T-helper 1 cell treated with Interleukin-12 subunit alpha and Interleukin-12 subunit beta and Interleukin-4 antibody, amounts not matched to agents 30 μg/mL and 1 μg/mL, for 36 hours (primary cell): ENCODE measurements at regions not wholly inside any gene's neighbourhood (a gene's known extent, or its start where the extent isn't known, plus 50 kb on each side); places are given as distances from the start of the nearest gene placed in this dataset.

ENCODE experiments used
- H3K27ac Mint-ChIP-seq: one replicate; pipeline ENCODE4 v1.8.0; 2021; ENCODE audit warnings: mild to moderate bottlenecking, mixed read lengths
- H3K27me3 Mint-ChIP-seq: one replicate; pipeline ENCODE4 v1.8.0; 2021; ENCODE audit warnings: low read depth, mixed read lengths
- H3K36me3 Mint-ChIP-seq: one replicate; pipeline ENCODE4 v1.8.0; 2021; ENCODE audit warnings: low read depth, mixed read lengths
- H3K4me1 Mint-ChIP-seq: one replicate; pipeline ENCODE4 v1.8.0; 2021; ENCODE audit warnings: low read depth, mixed read lengths
- H3K4me3 Mint-ChIP-seq: one replicate; pipeline ENCODE4 v1.8.0; 2021; ENCODE audit warnings: mild to moderate bottlenecking, moderate library complexity, mixed read lengths
- H3K9me3 Mint-ChIP-seq: one replicate; pipeline ENCODE4 v1.8.0; 2021; ENCODE audit warnings: mixed read lengths

DNA sequence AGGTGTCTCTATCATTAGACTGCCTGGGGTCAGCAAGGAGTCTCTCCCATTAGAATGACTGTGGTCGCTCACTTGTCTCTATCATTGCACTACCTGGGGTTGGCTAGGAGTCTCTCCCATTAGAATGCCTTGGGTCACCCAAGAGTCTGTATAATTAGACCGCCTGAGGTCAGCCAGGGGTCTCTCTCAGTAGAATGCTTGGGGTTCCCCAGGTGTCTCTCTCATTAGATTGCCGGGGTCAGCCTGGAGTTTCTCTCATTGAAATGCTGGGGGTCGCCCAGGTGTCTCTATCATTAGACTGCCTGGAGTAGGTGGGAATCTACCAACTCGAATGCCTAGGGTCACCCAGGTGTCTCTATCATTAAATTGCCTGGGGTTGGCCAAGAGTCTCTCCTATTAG lies 2231.6 kb downstream of the TP53TG3F start:
- Mint-ChIP-seq H3K36me3 (no peaks in the 10 kb centered on the region), H3K4me1 (no peaks in the 10 kb centered on the region), H3K9me3 (peaks cover 95% of the 10 kb centered on the region), H3K27me3 (no peaks in the 10 kb centered on the region), H3K4me3 (no peak overlapping the region), H3K27ac (no peak overlapping the region)

DNA sequence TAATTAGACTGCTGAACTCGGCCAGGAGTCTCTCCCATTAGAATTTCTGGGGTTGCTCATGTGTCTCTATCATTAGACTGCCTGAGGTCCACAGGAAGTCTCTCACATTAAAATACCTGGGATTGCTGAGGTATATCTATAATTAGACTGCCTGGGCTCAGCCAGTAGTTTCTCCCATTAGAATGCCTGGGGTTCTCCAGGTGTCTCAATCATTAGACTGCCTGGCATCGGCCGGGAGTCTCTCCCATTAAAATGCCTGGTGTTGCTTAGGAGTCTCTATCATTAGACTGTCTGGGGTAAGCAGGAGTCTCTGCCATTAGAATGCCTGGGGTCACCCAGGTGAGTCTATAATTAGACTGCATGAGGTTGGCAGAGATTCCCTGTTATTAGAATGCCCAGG lies 2233.4 kb downstream of the TP53TG3F start:
- no peak overlapping the region for H3K4me3 Mint-ChIP-seq
- H3K9me3 Mint-ChIP-seq = peaks cover 83% of the 10 kb centered on the region
- H3K27ac Mint-ChIP-seq = no peak overlapping the region
- no peaks in the 10 kb centered on the region for H3K4me1 Mint-ChIP-seq
- no peaks in the 10 kb centered on the region for H3K27me3 Mint-ChIP-seq
- no peaks in the 10 kb centered on the region for H3K36me3 Mint-ChIP-seq

DNA sequence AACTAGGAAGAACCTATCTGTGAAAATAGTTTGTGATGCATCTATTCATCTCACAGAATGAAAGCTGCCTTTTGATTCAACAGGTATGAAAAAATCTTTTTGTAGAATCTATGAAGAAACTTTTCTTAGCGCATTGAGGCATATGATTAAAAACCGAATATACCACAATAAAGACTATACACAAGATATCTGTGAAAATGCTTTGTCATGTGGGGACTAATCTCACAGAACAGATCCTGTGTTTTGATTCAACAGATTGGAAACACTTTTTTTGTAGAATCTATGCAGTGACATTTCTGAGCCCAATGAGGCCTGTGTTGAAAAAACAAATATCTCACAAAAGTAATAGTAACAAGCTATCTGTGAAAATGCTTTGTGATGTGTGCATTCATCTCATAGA lies 2247.5 kb downstream of the TP53TG3F start:
- Mint-ChIP-seq H3K27me3 (no peaks in the 10 kb centered on the region), H3K36me3 (no peaks in the 10 kb centered on the region), H3K9me3 (peaks cover 27% of the 10 kb centered on the region), H3K27ac (no peak overlapping the region), H3K4me1 (no peaks in the 10 kb centered on the region), H3K4me3 (no peak overlapping the region)

DNA sequence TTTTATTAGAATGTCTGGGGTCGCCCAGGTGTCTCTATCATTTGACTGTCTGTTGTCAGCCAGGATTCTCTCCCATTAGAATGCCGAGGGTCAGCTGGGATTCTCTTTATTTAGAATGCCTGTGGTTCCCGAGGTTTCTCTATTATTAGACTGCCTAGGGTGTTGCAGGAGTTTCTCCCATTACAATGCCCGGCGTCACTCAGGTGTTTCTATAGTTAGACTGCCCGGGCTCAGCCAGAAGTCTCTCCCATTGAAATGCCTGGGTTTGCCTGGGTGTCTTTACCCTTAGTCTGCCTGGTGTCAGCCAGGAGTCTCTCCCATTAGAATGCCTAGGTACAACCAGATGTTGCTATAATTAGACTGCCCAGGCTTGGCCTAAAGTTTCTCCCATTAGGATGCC lies 2252.0 kb downstream of the TP53TG3F start:
- H3K4me3 Mint-ChIP-seq = no peak overlapping the region
- H3K4me1 Mint-ChIP-seq = no peaks in the 10 kb centered on the region
- H3K27me3 Mint-ChIP-seq = no peaks in the 10 kb centered on the region
- no peaks in the 10 kb centered on the region for H3K36me3 Mint-ChIP-seq
- H3K27ac Mint-ChIP-seq = no peak overlapping the region
- H3K9me3 Mint-ChIP-seq = peaks cover 47% of the 10 kb centered on the region

DNA sequence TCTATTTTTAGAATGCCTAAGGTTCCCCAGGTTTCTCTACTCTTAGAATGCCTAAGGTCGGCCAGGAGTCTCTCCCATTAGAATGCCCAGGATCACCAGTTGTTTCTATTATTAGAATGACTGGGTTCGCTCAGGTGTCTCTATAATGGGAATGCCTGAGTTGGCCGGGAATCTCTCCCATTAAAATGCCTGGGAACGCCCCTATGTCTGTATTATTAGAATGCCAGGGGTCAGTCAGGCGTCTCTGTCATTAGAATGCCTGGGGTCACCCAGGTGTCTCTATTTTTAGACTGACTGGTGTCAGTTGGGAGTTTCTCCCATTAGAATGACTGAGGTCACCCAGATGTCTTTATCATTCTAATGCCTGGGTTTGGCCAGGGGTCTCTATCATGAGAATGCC lies 2252.5 kb downstream of the TP53TG3F start:
- H3K27ac Mint-ChIP-seq = no peak overlapping the region
- no peaks in the 10 kb centered on the region for H3K27me3 Mint-ChIP-seq
- H3K36me3 Mint-ChIP-seq = no peaks in the 10 kb centered on the region
- H3K4me3 Mint-ChIP-seq = no peak overlapping the region
- H3K9me3 Mint-ChIP-seq = peaks cover 53% of the 10 kb centered on the region
- no peaks in the 10 kb centered on the region for H3K4me1 Mint-ChIP-seq

DNA sequence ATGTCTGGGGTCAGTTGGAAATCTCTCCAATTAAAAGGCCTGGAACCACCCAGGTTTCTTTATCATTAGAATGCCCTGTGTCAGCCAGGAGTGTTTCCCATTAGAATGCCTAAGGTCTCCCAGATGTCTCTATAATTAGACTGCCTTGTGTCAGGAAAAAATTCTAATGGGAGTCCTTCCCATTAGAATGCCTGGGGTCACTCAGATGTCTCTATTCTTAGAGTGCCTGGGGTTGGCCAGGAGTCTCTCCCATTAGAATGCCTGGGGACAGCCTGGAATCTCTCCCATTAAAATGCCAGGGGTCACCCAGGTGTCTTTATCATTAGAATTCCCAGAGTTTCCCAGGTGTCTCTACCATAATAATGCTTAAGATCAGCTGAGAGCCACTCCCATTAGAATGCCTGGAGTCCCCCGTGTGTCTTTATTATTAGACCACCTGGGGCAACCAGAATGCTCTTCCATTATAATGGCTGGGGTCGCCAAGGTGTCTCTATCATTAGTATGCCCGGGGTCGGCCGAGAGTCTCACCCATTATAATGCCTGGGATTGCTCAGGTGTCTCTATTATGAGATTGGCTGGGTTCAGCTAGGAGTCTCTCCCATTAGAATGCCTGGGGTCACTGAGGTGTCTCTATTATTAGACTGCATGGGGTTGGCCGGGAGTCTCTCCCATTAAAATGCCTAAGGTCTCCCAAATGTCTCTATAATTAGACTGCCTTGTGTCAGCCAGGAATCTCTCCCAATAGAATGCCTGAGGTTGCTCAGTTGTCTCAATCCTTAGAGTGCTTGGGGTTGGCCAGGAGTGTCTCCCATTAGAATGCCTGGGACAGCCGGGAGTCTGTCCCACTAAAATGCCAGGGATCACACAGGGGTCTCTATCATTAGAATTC lies 2254.6 kb downstream of the TP53TG3F start:
- Mint-ChIP-seq H3K4me3 (no peak overlapping the region), H3K36me3 (no peaks in the 10 kb centered on the region), H3K4me1 (no peaks in the 10 kb centered on the region), H3K27me3 (no peaks in the 10 kb centered on the region), H3K27ac (no peak overlapping the region), H3K9me3 (peaks cover 57% of the 10 kb centered on the region)

DNA sequence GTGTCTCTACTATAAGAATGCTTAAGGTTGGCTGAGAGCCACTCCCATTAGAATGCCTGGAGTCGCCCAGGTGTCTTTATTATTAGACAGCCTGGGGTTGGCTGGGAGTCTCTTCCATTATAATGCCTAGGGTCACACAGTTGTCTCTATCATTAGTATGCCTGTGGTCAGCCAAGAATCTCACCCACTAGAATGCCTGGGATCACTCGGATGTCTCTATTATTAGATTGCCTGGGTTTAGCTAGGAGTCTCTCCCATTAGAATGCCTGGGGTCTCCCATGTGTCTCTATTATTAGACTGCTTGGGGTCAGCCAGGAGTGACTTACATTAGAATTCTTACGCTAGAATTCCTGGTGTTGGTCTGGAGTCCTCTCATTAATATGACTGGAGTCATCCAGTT lies 2255.3 kb downstream of the TP53TG3F start:
- H3K27me3 Mint-ChIP-seq = no peaks in the 10 kb centered on the region
- peaks cover 63% of the 10 kb centered on the region for H3K9me3 Mint-ChIP-seq
- no peak overlapping the region for H3K27ac Mint-ChIP-seq
- no peaks in the 10 kb centered on the region for H3K4me1 Mint-ChIP-seq
- H3K36me3 Mint-ChIP-seq = no peaks in the 10 kb centered on the region
- no peak overlapping the region for H3K4me3 Mint-ChIP-seq

DNA sequence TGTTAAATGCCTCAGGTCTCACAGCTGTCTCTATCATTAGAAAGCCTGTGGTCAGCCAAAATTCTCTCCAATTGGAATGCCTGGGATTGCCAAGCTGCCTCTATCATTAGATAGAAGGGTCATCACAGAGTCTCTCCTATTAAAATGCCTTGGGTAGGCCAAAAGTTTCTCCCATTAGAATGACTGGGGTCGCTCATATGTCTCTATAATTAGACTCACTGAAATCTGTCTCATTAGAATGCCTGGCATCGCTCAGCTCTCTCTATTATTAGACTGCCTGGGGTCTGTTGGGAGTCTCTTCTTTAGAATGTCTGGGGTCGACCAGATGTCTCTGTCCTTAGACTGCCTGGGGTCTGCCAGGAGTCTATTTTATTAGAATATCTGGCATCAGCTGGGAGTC lies 2265.1 kb downstream of the TP53TG3F start:
- Mint-ChIP-seq H3K4me1 (no peaks in the 10 kb centered on the region), H3K27ac (no peak overlapping the region), H3K9me3 (peaks cover 88% of the 10 kb centered on the region), H3K4me3 (no peak overlapping the region), H3K27me3 (no peaks in the 10 kb centered on the region), H3K36me3 (no peaks in the 10 kb centered on the region)

DNA sequence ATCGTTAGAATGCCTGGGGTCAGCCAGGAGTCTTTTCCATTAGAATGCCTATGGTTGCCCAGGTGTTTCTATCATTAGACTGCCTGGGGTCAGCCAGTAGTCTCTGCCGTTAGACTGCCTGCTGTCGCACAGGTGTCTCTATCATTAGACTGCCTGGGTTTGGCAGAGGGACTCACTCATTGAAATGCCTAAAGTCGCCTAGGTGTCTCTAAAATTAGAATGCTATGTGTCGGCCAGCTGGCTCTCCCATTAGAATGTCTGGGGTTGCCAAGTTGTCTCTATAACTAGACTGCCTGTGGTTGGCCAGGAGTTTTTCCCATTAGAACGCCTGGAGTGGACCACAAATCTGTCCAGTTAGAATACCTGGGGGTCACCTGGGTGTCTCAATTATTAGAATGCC lies 2266.5 kb downstream of the TP53TG3F start:
- Mint-ChIP-seq H3K4me3 (no peak overlapping the region), H3K9me3 (peaks cover 92% of the 10 kb centered on the region), H3K36me3 (no peaks in the 10 kb centered on the region), H3K27ac (no peak overlapping the region), H3K27me3 (no peaks in the 10 kb centered on the region), H3K4me1 (no peaks in the 10 kb centered on the region)

DNA sequence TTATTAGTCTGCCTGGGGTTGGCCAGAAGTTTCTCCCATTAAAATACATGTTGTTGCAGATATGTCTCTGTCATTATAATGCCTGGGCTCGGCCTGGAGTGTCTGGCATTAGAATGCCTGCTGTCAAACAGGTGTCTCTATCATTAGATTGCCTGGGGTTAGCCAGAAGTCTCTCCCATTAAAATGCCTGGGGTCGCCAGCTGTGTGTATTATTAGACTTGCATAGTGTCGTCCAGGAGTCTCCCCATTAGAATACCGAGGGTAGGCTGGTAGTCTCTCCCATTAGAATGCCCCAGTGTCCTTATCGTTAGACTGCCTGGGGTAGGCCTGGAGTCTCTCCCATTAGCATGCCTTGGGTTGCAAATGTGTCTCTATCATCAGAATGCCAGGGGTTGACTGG lies 2270.8 kb downstream of the TP53TG3F start:
- Mint-ChIP-seq H3K36me3 (no peaks in the 10 kb centered on the region), H3K4me3 (no peak overlapping the region), H3K27me3 (no peaks in the 10 kb centered on the region), H3K27ac (no peak overlapping the region), H3K4me1 (no peaks in the 10 kb centered on the region), H3K9me3 (peaks cover 87% of the 10 kb centered on the region)

DNA sequence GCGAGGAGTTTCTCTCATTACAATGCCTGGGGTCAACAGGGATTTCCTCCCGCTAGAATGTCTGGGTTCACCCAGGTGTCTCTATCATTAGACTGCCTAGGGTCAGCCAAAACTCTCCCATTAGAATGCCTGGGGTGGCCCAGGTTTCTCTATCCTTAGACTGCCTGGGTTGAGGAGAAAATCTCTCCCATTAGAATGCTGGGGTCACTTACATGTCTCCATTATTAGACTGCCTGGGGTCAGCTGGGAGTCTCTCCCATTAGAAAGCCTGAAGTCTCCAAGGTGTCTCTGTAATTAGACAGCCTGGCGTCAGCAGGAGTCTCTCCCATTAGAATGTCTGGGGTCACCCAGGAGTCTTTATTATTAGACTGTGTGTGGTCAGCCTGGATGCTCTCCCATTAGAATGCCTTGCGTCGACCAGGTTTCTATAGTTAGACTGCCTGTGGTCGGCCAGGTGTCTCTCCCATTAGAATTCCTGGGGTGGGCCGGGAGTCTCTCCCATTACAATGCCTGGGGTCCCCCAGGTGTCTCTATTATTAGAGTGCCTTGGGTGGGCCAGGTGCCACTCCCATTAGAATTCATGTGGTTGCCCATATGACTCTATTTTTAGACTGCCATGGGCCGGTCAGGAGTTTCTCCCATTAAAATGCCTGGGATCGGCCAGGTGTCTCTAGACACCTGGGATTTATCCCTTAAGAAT lies 2272.1 kb downstream of the TP53TG3F start:
- peaks cover 1% of the 10 kb centered on the region for H3K36me3 Mint-ChIP-seq
- no peaks in the 10 kb centered on the region for H3K27me3 Mint-ChIP-seq
- no peak overlapping the region for H3K27ac Mint-ChIP-seq
- H3K9me3 Mint-ChIP-seq = peaks cover 80% of the 10 kb centered on the region
- no peak overlapping the region for H3K4me3 Mint-ChIP-seq
- H3K4me1 Mint-ChIP-seq = no peaks in the 10 kb centered on the region

DNA sequence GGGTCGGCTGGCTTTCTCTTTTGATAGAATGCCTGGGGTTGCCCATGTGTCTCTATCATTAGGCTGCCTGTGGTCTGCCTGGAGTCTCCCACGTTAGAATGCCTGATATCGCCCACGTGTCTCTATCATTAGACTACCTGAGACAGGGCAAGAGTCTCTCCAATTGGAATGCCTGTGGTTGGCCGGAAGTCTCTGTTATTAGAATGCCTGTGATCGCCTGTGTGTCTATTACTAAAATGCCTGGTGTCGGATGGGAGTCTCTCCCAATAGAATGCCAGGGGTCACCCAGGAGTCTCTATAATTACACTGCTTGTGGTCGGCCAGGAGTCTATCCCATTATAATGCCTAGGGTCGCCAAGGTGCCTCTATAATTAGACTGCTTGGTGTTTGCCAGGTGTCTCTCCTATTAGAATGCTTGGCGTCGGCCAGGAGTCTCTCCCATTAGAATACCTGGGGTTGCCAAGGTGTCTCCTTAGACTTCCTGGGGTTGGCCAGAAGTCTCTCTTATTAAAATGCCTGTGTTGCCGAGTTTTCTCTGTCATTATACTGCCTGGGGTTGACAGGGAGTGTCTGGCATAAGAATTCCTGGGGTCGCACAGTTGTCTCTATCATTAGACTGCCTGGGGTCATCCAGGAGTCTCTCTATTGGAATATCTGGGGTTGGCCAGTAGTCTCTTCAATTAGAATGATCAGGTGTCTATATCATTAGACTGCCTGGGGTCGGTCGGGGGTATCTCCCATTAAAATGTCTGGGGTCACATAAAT lies 2272.8 kb downstream of the TP53TG3F start:
- peaks cover 1% of the 10 kb centered on the region for H3K36me3 Mint-ChIP-seq
- no peak overlapping the region for H3K27ac Mint-ChIP-seq
- no peaks in the 10 kb centered on the region for H3K27me3 Mint-ChIP-seq
- no peak overlapping the region for H3K4me3 Mint-ChIP-seq
- H3K9me3 Mint-ChIP-seq = peaks cover 74% of the 10 kb centered on the region
- no peaks in the 10 kb centered on the region for H3K4me1 Mint-ChIP-seq

DNA sequence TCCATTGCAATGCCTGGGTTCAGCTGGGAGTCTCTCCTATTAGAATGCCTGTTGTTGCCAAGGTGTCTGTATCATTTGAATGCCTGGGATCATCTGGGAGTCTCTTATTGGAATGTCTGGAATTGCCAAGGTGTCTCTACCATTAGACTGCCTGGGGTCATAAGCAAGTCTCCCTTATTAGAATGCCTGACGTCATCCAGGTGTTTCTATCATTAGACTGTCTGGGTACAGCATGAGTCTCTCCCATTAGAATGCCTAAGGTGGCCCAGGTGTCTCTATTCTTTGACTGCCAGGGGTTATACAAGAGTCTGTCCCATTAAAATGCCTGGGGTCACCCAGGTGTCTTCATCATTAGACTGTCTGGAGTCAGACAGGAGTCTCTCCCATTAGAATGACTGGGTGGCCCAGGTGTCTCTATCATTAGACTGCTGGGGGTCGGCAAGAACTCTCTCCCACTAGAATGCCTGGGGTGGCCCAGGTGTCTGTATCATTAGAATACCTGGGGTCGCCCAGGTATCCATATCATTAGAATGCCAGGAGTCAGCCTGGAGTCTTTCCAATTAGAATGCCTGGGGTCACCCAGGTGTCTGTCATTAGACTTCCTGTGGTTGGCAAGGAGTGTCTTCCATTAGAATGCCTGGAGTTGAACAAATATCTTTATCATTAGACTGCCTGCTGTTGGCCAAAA lies 2274.0 kb downstream of the TP53TG3F start:
- Mint-ChIP-seq H3K27me3 (no peaks in the 10 kb centered on the region), H3K4me3 (no peak overlapping the region), H3K27ac (no peak overlapping the region), H3K4me1 (no peaks in the 10 kb centered on the region), H3K9me3 (peaks cover 72% of the 10 kb centered on the region), H3K36me3 (peaks cover 1% of the 10 kb centered on the region)

DNA sequence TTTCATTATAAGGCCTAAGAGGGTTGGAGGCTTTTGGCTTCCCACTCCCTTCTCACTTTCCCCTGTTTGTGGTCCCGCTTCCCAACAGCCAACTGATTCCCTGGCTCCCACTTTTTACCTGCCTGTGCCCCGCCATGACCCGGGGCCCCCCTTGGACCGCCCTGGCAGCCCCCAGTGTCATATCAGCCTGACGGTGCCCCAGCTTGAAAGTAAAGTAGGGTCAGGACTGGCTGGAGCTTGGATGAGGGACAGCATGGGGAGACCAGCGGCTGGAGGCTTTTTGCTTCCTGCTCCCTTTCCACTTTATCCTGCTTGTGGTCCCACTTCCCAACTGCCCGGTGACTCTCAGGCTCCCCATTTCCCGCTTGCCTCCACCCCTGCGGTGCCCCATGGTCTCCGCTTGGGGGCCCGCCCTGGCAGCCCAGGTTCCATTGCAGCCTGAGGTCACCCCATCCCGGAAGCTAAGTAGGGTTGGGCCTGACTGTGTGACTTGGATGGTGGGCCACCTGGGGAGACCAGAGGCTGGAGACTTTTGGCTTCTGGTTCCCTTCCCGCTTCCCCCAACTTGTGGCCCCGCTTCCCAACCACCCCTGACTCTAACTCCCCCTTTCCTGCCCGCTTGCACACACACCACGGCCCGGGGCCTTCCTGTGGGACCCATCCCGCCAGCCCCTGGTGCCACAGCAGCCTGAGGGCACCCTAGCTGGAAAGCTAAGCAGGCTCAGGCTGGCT lies 2274.7 kb downstream of the TP53TG3F start:
- Mint-ChIP-seq H3K36me3 (peaks cover 1% of the 10 kb centered on the region), H3K4me3 (no peak overlapping the region), H3K4me1 (no peaks in the 10 kb centered on the region), H3K27ac (no peak overlapping the region), H3K9me3 (peaks cover 72% of the 10 kb centered on the region), H3K27me3 (no peaks in the 10 kb centered on the region)
